ENCODE measurements at regions not wholly inside any gene's neighbourhood (a gene's known extent, or its start where the extent isn't known, plus 50 kb on each side); places are given as distances from the start of the nearest gene placed in this dataset.
"Not testable (repeated sequence)": the region's sequence is repeated elsewhere in the genome, so short reads cannot be mapped to it uniquely, and the experiment has no call there.

DNA sequence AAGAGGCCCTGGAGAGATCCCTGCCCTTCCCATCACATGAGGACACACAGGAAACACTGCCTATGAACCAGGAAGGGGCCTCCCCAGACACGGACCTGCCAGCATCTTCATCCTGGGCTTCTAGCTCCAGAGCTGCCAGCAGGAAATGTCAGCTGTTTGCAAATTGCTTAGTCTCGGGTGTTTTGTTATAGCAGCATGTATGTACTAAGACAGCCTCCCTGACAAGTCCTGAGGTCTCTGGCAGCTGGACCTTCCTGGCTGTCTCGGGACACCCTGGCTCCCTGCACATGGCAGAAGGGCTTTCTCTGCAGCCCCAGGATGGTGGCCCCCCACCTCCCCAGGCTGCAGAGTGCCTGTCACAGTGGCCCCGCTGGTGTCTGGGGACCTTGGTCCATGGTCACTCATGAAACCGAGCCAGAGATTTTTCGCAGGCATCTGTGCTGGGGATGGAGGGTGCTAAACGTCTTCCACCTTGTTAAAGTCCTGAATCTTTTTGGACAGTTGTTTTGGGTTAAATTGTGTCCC is 153.4 kb downstream of the NPIPB11 start:
- not testable (repeated sequence) for TF ChIP-seq EZH2 (IDR thresholded peaks at IDR 0.05; ENCODE audit: borderline replicate concordance, low read depth, low read length); ELK1 (CRISPR knock-in tag; IDR thresholded peaks at IDR 0.05); MECOM (CRISPR knock-in tag; IDR thresholded peaks at IDR 0.05); CTCF (IDR thresholded peaks at IDR 0.05 in 2 of 3, conservative IDR thresholded peaks at IDR 0.05 in 1 of 3; ENCODE audit: insufficient read depth in 2 of 3, low read depth in 1 of 3, low read length in 3 of 3); PURB (CRISPR knock-in tag; IDR thresholded peaks at IDR 0.05; ENCODE audit: low read depth); NCOA1 (IDR thresholded peaks at IDR 0.05; ENCODE audit: low read depth); MYBL2 (IDR thresholded peaks at IDR 0.05; ENCODE audit: low read depth); MYBL2 (CRISPR knock-in tag; IDR thresholded peaks at IDR 0.05; ENCODE audit: borderline replicate concordance)
- TF ChIP-seq, protein P1, sequence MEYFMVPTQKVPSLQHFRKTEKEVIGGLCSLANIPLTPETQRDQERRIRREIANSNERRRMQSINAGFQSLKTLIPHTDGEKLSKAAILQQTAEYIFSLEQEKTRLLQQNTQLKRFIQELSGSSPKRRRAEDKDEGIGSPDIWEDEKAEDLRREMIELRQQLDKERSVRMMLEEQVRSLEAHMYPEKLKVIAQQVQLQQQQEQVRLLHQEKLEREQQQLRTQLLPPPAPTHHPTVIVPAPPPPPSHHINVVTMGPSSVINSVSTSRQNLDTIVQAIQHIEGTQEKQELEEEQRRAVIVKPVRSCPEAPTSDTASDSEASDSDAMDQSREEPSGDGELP (CRISPR knock-in tag; IDR thresholded peaks at IDR 0.05; ENCODE audit: borderline replicate concordance): not testable (repeated sequence)
- TF ChIP-seq, protein P2, sequence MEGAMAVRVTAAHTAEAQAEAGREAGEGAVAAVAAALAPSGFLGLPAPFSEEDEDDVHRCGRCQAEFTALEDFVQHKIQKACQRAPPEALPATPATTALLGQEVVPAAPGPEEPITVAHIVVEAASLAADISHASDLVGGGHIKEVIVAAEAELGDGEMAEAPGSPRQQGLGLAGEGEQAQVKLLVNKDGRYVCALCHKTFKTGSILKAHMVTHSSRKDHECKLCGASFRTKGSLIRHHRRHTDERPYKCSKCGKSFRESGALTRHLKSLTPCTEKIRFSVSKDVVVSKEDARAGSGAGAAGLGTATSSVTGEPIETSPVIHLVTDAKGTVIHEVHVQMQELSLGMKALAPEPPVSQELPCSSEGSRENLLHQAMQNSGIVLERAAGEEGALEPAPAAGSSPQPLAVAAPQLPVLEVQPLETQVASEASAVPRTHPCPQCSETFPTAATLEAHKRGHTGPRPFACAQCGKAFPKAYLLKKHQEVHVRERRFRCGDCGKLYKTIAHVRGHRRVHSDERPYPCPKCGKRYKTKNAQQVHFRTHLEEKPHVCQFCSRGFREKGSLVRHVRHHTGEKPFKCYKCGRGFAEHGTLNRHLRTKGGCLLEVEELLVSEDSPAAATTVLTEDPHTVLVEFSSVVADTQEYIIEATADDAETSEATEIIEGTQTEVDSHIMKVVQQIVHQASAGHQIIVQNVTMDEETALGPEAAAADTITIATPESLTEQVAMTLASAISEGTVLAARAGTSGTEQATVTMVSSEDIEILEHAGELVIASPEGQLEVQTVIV (CRISPR knock-in tag; IDR thresholded peaks at IDR 0.05; ENCODE audit: borderline replicate concordance): not testable (repeated sequence)
- TF ChIP-seq, protein P3, sequence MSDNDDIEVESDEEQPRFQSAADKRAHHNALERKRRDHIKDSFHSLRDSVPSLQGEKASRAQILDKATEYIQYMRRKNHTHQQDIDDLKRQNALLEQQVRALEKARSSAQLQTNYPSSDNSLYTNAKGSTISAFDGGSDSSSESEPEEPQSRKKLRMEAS (CRISPR knock-in tag; IDR thresholded peaks at IDR 0.05): not testable (repeated sequence)

Measured in K562 (cell line).